Peyer's patch (tissue), 4 donors: ENCODE measurements at regions not wholly inside any gene's neighbourhood (a gene's known extent, or its start where the extent isn't known, plus 50 kb on each side); places are given as distances from the start of the nearest gene placed in this dataset.
"Not testable (repeated sequence)": the region's sequence is repeated elsewhere in the genome, so short reads cannot be mapped to it uniquely, and the experiment has no call there.

ENCODE experiments used
- DNase-seq, 3 donors: peaks; one replicate each; pipeline ENCODE4 v3.0.0-alpha.2; 2017 to 2019
- H3K27ac ChIP-seq, 4 donors: fragments of 200-600 bp; sonication (generic); one replicate each; pipeline ENCODE4 v1.5.1; 2016 to 2019
- H3K27me3 ChIP-seq, 2 donors: fragments of 200-600 bp; sonication (generic); one replicate each; pipeline ENCODE4 v1.5.1; 2019
- H3K36me3 ChIP-seq, 3 donors: fragments of 200-600 bp; sonication (generic); one replicate each; pipeline ENCODE4 v1.5.1; 2016 to 2019
- H3K4me1 ChIP-seq, 4 donors: fragments of 200-600 bp; sonication (generic); one replicate each; pipeline ENCODE4 v1.5.1; 2016 to 2019
- H3K4me3 ChIP-seq, 4 donors: fragments of 200-600 bp; sonication (generic); 1 replicate in 3 of 4; 2 replicates in 1 of 4; pipeline ENCODE4 v1.5.1; 2016 to 2019; ENCODE audit warnings: mild to moderate bottlenecking in 1 of 4
- H3K9me3 ChIP-seq, 4 donors: fragments of 200-600 bp; sonication (generic); one replicate each; pipeline ENCODE4 v1.5.1; 2016 to 2019; ENCODE audit warnings: mild to moderate bottlenecking in 1 of 4
- CTCF ChIP-seq, 6 experiments: fragments of 450-650 bp in 4 of 6; fragments of 200-600 bp in 2 of 6; sonication (generic) in 1 of 6; IDR thresholded peaks; one replicate each; pipeline ENCODE4 v1.5.1; 2017 to 2019; ENCODE audit warnings: antibody characterized with exemption in 6 of 6, mild to moderate bottlenecking in 3 of 6, moderate library complexity in 1 of 6
- POLR2A ChIP-seq, 2 donors: fragments of 450-650 bp; IDR thresholded peaks; one replicate each; pipeline ENCODE4 v1.5.1; 2017; ENCODE audit warnings: antibody characterized with exemption in 2 of 2, mild to moderate bottlenecking in 2 of 2, moderate library complexity in 2 of 2

- Histone ChIP-seq H3K27me3 (no peaks in the 10 kb centered on the region), H3K27ac (no peak overlapping the region), H3K9me3 (no peaks in the 10 kb centered on the region), H3K4me3 (no peak overlapping the region), H3K4me1 (peaks cover 0 to 8% (median 0%) of the 10 kb centered on the region in 4 donors), H3K36me3 (no peaks in the 10 kb centered on the region)
- TF ChIP-seq CTCF (IDR thresholded peaks at IDR 0.05), result peak in 4 of 6 experiments; percentile 15 to 38 (median 28)
- TF ChIP-seq POLR2A (IDR thresholded peaks at IDR 0.05), result no peak
- DNase-seq, result no peak
Observed at GRCh38 chr4:57190601-57191481, 80.7 kb upstream of the IGFBP7 start.

DNA sequence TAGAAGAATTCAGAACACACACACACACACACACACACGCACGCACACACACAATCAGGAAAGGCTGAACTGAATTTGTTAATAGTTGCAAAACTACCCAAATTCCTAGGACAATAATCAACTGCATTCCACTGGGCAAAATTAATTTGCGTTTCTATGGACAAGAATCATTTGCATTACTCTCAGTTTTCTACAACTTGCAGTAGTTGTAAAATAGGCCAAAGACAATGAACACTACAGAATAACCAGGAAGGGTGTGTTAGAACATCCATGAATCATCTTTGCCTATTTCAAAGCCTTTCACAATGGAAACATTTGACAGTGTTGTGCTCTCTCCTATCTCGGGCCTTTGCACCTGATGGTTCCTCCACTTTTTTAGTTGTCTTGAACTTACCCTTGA lies 77.1 kb upstream of the IGFBP7 start:
- H3K4me3 ChIP-seq, result no peak overlapping the region
- no peak for DNase-seq

GRCh38 chr4:57184378-57185029 lies 74.3 kb upstream of the IGFBP7 start:
- no peaks in the 10 kb centered on the region for H3K4me1 ChIP-seq
- H3K27ac ChIP-seq, result no peak overlapping the region
- TF ChIP-seq POLR2A (IDR thresholded peaks at IDR 0.05), result no peak
- no peak for TF ChIP-seq CTCF (IDR thresholded peaks at IDR 0.05)
- no peak for DNase-seq
- H3K36me3 ChIP-seq, result no peaks in the 10 kb centered on the region
- H3K27me3 ChIP-seq, result no peaks in the 10 kb centered on the region
- no peak overlapping the region for H3K4me3 ChIP-seq
- no peaks in the 10 kb centered on the region for H3K9me3 ChIP-seq

More for the DNA sequence above, 77.1 kb upstream of the IGFBP7 start:
- no peak for TF ChIP-seq CTCF (IDR thresholded peaks at IDR 0.05)
- no peak for TF ChIP-seq POLR2A (IDR thresholded peaks at IDR 0.05)
- Histone ChIP-seq H3K36me3 (no peaks in the 10 kb centered on the region), H3K27me3 (no peaks in the 10 kb centered on the region), H3K9me3 (no peaks in the 10 kb centered on the region), H3K27ac (no peak overlapping the region), H3K4me1 (peaks cover 0 to 8% (median 0%) of the 10 kb centered on the region in 4 donors)

GRCh38 chr4:57182132-57182874 lies 72.1 kb upstream of the IGFBP7 start:
- Histone ChIP-seq H3K27ac (no peak overlapping the region), H3K36me3 (no peaks in the 10 kb centered on the region), H3K4me1 (no peaks in the 10 kb centered on the region), H3K9me3 (no peaks in the 10 kb centered on the region), H3K4me3 (no peak overlapping the region), H3K27me3 (no peaks in the 10 kb centered on the region)
- no peak for TF ChIP-seq CTCF (IDR thresholded peaks at IDR 0.05)
- TF ChIP-seq POLR2A (IDR thresholded peaks at IDR 0.05), result no peak
- DNase-seq, result no peak

- H3K9me3 ChIP-seq, H3K27me3 ChIP-seq, H3K4me3 ChIP-seq, DNase-seq, H3K27ac ChIP-seq, H3K36me3 ChIP-seq, H3K4me1 ChIP-seq: not testable (repeated sequence)
Observed at GRCh38 chr4:57173136-57173535, 63.0 kb upstream of the IGFBP7 start.

- no peak for DNase-seq
- H3K27ac ChIP-seq, result no peak overlapping the region
- H3K4me1 ChIP-seq, result no peaks in the 10 kb centered on the region
- H3K27me3 ChIP-seq, result no peaks in the 10 kb centered on the region
- H3K9me3 ChIP-seq, result no peaks in the 10 kb centered on the region
- no peaks in the 10 kb centered on the region for H3K36me3 ChIP-seq
- TF ChIP-seq CTCF (IDR thresholded peaks at IDR 0.05) (no peak), POLR2A (IDR thresholded peaks at IDR 0.05) (no peak)
- no peak overlapping the region for H3K4me3 ChIP-seq
Observed at GRCh38 chr4:57172065-57172464, 61.9 kb upstream of the IGFBP7 start.
